Prostate gland (tissue), 2 donors: ENCODE measurements at regions not wholly inside any gene's neighbourhood (a gene's known extent, or its start where the extent isn't known, plus 50 kb on each side); places are given as distances from the start of the nearest gene placed in this dataset.

Experiments used
- DNase-seq: peaks from one replicate; pipeline ENCODE4 v3.0.0-alpha.2; 2019; ENCODE audit warnings: low spot score
- H3K27ac ChIP-seq, 2 donors: fragments of 200-600 bp; sonication (generic); 2 replicates each; pipeline ENCODE4 v1.5.1; 2017 to 2019
- H3K27me3 ChIP-seq: fragments of 200-600 bp; sonication (generic); replicated peaks from 2 replicates; pipeline ENCODE4 v1.5.1; 2019; ENCODE audit not compliant: insufficient read depth
- H3K36me3 ChIP-seq, 2 donors: fragments of 200-600 bp; sonication (generic); 1 replicate in 1 of 2; 2 replicates in 1 of 2; pipeline versions ENCODE4 v1.5.1 to v1.8.1; 2017 to 2019
- H3K4me1 ChIP-seq: fragments of 200-600 bp; sonication (generic); replicated peaks from 2 replicates; pipeline ENCODE4 v1.5.1; 2019
- H3K4me3 ChIP-seq, 2 donors: fragments of 200-600 bp; sonication (generic); 2 replicates each; pipeline ENCODE4 v1.5.1; 2017 to 2019
- H3K9me3 ChIP-seq: fragments of 200-600 bp; sonication (generic); 2 replicates; pipeline ENCODE4 v1.5.1; 2017
- POLR2A ChIP-seq: fragments of 450-650 bp; IDR thresholded peaks from one replicate; pipeline ENCODE4 v1.6.1; 2016; ENCODE audit warnings: antibody characterized with exemption, mild to moderate bottlenecking
- POLR2AphosphoS5 ChIP-seq: sonication (generic); formaldehyde crosslinking; IDR thresholded peaks from one replicate; pipeline ENCODE4 v1.6.1; 2017; ENCODE audit warnings: antibody characterized with exemption
- WGBS: methylation state at CpG from one replicate; pipeline ENCODE4 v1.1.5; 2018; 5-methylcytosine and 5-hydroxymethylcytosine counted together
- intact Hi-C: fragments of 100-400 bp; cut with DNase I; formaldehyde crosslinking; loops from one replicate; pipeline ENCODE4 v1.14.2; 2022
- TF ChIP-seq, protein P1 (sequence below), 4 experiments: fragments of 200-600 bp in 2 of 4; fragments of 450-650 bp in 2 of 4; sonication (generic) in 2 of 4; IDR thresholded peaks; 1 replicate in 3 of 4; 2 replicates in 1 of 4; pipeline ENCODE4 v1.5.1; 2016 to 2019; ENCODE audit warnings: antibody characterized with exemption in 4 of 4, mild to moderate bottlenecking in 2 of 4, moderate library complexity in 2 of 4

DNA sequence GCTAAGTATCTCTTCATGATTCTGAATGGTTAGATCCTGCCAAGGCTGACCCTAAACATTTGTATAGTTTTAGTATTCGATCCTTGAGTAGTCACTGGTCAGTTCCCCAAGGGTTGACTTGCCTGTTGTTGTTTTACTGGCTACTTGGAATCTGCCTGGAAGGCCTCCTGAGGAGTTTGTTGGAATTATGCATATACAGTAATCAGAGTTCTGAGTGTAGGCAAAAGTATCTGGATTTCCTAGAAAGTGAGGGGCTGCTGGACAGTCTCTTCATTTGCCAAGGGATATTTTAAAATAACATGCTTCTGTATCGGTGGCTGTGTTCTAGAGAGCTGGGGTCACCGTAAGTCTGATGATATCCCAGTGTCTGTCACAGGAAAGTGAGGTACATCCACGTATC, 333.2 kb upstream of the C2CD4B start:
- WGBS: 94% methylated on average over 4 of the region's 4 CpGs
- H3K27ac ChIP-seq: no peak overlapping the region

DNA sequence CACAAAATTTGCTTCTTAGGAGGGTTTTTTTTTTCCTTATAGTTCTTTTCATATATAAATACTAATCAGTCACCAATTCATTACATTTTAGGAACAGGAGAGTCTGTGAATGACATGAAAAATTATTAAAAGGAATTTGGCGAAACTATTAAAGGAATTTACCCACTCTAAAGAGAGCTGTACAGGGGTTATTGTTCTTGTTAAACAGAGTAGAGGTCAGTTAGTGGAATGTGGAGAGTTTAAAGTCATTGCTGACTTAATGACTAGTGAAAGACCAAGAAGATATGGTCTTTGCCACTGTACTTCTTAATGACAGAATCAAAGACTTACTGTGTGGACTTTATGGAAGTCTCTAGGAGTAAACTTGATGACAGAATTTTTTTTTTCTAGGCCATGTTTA, 333.6 kb upstream of the C2CD4B start:
- DNase-seq: no peak
- Histone ChIP-seq H3K36me3 (no peaks in the 10 kb centered on the region), H3K27me3 (no peaks in the 10 kb centered on the region), H3K4me1 (no peaks in the 10 kb centered on the region), H3K27ac (no peak overlapping the region), H3K9me3 (no peaks in the 10 kb centered on the region), H3K4me3 (no peak overlapping the region)
- intact Hi-C loops: no loop called here
- TF ChIP-seq, protein P1, sequence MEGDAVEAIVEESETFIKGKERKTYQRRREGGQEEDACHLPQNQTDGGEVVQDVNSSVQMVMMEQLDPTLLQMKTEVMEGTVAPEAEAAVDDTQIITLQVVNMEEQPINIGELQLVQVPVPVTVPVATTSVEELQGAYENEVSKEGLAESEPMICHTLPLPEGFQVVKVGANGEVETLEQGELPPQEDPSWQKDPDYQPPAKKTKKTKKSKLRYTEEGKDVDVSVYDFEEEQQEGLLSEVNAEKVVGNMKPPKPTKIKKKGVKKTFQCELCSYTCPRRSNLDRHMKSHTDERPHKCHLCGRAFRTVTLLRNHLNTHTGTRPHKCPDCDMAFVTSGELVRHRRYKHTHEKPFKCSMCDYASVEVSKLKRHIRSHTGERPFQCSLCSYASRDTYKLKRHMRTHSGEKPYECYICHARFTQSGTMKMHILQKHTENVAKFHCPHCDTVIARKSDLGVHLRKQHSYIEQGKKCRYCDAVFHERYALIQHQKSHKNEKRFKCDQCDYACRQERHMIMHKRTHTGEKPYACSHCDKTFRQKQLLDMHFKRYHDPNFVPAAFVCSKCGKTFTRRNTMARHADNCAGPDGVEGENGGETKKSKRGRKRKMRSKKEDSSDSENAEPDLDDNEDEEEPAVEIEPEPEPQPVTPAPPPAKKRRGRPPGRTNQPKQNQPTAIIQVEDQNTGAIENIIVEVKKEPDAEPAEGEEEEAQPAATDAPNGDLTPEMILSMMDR (IDR thresholded peaks at IDR 0.05): no peak
- TF ChIP-seq POLR2AphosphoS5 (no peak), POLR2A (no peak)
- WGBS: 93% methylated on average over 1 of the region's 1 CpG

More for the DNA sequence above, 333.2 kb upstream of the C2CD4B start:
- DNase-seq: no peak
- Histone ChIP-seq H3K9me3 (no peaks in the 10 kb centered on the region), H3K4me1 (no peaks in the 10 kb centered on the region), H3K4me3 (no peak overlapping the region), H3K36me3 (no peaks in the 10 kb centered on the region), H3K27me3 (no peaks in the 10 kb centered on the region)
- TF ChIP-seq POLR2AphosphoS5: no peak
- TF ChIP-seq POLR2A: no peak
- TF ChIP-seq, protein P1 (IDR thresholded peaks at IDR 0.05): no peak
- intact Hi-C loops: no loop called here

DNA sequence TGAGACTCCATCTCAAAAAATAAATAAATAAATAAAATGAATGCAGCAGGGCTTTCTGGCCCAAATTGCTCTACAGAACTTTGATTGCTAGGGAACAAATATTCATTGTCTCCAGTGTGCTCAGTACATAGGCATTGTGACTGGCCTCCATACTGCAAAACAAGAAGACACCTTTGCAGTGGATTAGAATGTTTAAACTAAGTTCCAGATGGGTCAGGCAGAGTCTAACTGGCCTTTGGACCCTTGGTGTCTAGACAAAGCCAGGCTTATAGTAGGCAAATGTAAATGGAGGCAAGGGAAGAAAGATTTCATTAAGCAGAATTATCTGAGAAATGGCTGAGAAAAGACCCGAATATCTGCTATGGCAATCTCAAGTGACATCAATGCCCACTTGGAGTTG, 335.2 kb upstream of the C2CD4B start:
- H3K4me1 ChIP-seq: no peaks in the 10 kb centered on the region
- DNase-seq: no peak
- H3K27ac ChIP-seq: no peak overlapping the region
- H3K27me3 ChIP-seq: no peaks in the 10 kb centered on the region
- 96% methylated on average over 1 of the region's 1 CpG for WGBS
- H3K9me3 ChIP-seq: no peaks in the 10 kb centered on the region
- intact Hi-C loops: no loop called here
- TF ChIP-seq POLR2A (no peak), POLR2AphosphoS5 (no peak)
- TF ChIP-seq, protein P1 (IDR thresholded peaks at IDR 0.05): no peak
- no peak overlapping the region for H3K4me3 ChIP-seq
- H3K36me3 ChIP-seq: no peaks in the 10 kb centered on the region

DNA sequence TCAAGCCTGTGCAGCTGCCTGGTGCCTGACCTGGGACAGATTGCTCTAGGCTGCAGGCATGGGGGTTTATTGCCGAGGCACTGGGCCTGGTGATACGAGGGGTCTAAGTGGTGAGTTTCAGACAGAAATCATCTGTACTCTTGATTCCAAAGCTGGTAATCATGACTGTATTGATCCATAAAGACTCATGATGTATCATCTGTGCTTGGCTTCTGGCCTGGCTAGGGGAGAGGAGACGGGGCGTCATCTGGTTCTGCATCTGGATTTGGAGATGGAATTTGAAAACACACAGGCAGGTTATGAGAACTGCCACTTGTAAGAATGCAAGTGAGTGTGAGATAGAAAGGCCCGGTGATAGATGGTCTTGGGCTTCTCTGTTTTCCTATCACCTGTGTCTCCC, 337.4 kb upstream of the C2CD4B start:
- DNase-seq: no peak
- Histone ChIP-seq H3K27ac (no peak overlapping the region), H3K4me1 (peaks cover 4% of the 10 kb centered on the region), H3K36me3 (no peaks in the 10 kb centered on the region), H3K9me3 (no peaks in the 10 kb centered on the region), H3K27me3 (no peaks in the 10 kb centered on the region), H3K4me3 (no peak overlapping the region)
- 94% methylated on average over 5 of the region's 5 CpGs for WGBS
- intact Hi-C loops: no loop called here
- TF ChIP-seq, protein P1 (IDR thresholded peaks at IDR 0.05): no peak
- no peak for TF ChIP-seq POLR2AphosphoS5
- TF ChIP-seq POLR2A: no peak

DNA sequence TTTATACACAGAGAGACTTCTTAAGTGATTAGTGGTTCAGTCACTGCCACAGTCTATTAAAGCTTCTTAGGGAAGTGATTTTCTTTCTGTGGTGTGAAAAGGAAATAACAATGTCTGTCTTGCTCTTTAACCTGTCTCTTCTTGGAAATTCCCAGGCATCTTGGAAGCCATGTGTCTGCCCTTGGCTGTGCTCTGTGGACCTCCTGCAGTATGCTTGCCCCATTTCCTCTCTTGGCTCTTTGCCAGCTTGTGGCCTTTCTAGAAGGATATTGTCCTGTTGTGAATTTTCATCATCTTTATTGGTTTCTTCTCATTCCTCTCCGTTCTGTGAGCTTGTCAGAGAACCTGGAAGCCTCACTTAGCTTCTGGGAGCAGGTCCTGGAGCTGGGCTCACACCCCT, 338.4 kb upstream of the C2CD4B start:
- Histone ChIP-seq H3K36me3 (no peaks in the 10 kb centered on the region), H3K4me3 (no peak overlapping the region), H3K9me3 (no peaks in the 10 kb centered on the region), H3K27me3 (no peaks in the 10 kb centered on the region), H3K27ac (no peak overlapping the region), H3K4me1 (peaks cover 4% of the 10 kb centered on the region)
- intact Hi-C loops: no loop called here
- no peak for DNase-seq
- 25% methylated on average over 1 of the region's 1 CpG for WGBS
- TF ChIP-seq POLR2A (no peak), POLR2AphosphoS5 (no peak)
- TF ChIP-seq, protein P1 (IDR thresholded peaks at IDR 0.05): no peak
